Loucy (cell line): ENCODE measurements at regions not wholly inside any gene's neighbourhood (a gene's known extent, or its start where the extent isn't known, plus 50 kb on each side); places are given as distances from the start of the nearest gene placed in this dataset.

Experiments
- EZH2phosphoT487 ChIP-seq: fragments of 200-600 bp; IDR thresholded peaks from 2 replicates; pipeline ENCODE4 v1.6.1; 2018; ENCODE audit warnings: antibody characterized with exemption, mild to moderate bottlenecking, moderate library complexity, borderline replicate concordance
- TF ChIP-seq, protein P1 (sequence below): fragments of 200-600 bp; sonication (generic); conservative IDR thresholded peaks from 2 replicates; pipeline ENCODE4 v1.5.1; 2014; ENCODE audit warnings: mild to moderate bottlenecking, antibody characterized with exemption, low read length

DNA sequence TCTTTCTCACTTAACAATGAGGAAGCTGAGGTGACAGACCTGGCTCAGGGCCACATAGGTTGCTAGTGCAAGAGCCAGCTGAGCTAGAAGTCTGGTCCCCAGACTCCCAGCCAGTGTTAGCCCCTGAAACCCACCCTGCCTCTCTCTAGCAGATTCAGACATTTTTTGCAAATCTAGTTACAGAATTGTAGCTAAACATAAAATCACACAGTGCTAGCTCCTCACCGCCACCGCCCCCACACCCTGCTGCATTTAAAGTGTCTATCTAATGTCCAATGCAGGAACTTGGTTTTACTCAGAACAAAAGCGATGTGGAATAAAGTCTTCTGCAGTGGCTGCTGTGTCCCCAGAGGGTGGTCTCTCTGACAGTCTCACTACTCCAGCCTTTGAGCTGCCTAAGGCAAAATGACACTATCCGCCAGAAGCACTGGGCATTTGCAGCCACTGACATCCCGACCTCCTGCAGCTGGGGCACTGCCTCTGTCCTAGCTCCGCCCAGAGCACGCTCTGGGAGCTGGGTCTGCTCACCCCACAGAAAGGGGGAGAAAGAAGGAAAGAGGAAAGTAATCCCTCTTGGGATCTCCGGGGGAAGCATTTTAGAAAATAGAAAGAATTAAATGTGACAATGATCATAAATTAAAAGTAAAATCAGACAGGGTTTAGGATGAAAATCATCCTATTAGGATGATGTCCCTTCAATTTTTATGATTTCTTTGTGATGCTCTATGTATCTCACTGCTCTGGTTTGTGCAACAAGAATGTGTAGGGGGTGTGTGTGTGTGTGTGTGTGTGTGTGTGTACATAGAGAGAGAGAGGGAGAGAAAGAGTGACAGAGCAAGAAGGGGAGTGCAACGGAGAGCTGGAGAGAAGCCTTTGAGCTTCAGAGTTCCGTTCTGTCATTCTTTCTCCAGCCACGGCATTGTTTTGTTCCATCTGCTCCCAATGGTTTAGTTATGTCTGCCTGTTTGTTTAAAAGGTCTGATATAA, 50.5 kb upstream of the ST8SIA3 start:
- TF ChIP-seq, protein P1, sequence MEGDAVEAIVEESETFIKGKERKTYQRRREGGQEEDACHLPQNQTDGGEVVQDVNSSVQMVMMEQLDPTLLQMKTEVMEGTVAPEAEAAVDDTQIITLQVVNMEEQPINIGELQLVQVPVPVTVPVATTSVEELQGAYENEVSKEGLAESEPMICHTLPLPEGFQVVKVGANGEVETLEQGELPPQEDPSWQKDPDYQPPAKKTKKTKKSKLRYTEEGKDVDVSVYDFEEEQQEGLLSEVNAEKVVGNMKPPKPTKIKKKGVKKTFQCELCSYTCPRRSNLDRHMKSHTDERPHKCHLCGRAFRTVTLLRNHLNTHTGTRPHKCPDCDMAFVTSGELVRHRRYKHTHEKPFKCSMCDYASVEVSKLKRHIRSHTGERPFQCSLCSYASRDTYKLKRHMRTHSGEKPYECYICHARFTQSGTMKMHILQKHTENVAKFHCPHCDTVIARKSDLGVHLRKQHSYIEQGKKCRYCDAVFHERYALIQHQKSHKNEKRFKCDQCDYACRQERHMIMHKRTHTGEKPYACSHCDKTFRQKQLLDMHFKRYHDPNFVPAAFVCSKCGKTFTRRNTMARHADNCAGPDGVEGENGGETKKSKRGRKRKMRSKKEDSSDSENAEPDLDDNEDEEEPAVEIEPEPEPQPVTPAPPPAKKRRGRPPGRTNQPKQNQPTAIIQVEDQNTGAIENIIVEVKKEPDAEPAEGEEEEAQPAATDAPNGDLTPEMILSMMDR, result no peak
- TF ChIP-seq EZH2phosphoT487, result no peak
